ENCODE measurements at regions not wholly inside any gene's neighbourhood (a gene's known extent, or its start where the extent isn't known, plus 50 kb on each side); places are given as distances from the start of the nearest gene placed in this dataset.

DNA sequence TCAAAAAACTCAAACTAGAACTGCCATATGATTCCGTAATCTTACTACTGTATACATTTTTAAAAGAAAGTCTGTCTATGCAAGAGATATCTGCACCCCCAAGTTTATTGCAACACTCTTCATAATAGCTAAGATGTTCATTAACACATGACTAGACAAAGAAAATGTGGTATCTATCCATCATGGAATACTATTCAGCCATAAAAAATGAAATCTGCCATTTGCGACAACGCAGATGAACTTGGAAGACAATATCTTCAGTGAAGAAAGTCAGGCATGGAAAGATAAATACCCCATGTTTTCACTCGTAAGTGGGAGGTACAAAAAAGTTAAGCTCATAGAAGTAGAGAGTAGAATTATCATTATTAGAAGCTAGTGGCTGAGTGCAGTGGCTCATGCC is 87.3 kb upstream of the DHRSX start:
- H3K4me1 Mint-ChIP-seq (ENCODE audit: low read depth), result peaks cover 10% of the 10 kb centered on the region
- H3K27ac Mint-ChIP-seq, result no peak overlapping the region
- no peaks in the 10 kb centered on the region for H3K36me3 Mint-ChIP-seq
- H3K4me3 Mint-ChIP-seq, result no peak overlapping the region
- H3K27me3 Mint-ChIP-seq, result peaks cover 6% of the 10 kb centered on the region
- H3K9me3 Mint-ChIP-seq (ENCODE audit: low read depth), result no peaks in the 10 kb centered on the region

DNA sequence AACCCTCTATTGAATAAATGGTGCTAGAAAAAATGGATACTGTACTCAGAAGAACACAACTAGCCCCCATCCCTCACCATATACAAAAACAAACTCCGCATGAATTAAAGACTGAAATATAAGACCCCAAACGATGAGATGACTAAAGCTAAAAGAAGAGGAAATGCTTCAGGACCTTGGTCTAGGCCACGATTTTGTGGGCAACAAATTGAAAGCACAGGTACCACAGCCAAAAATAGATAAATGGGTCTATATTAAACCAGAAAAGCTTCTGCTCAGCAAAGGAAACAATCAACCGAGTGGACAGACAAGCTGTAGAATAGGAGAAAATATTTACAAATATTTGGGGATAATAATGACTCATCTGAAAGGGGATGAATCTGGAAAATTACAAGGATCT is 86.4 kb upstream of the DHRSX start:
- Mint-ChIP-seq H3K27me3 (peaks cover 14% of the 10 kb centered on the region), H3K27ac (no peak overlapping the region), H3K4me3 (no peak overlapping the region), H3K9me3 (ENCODE audit: low read depth) (no peaks in the 10 kb centered on the region), H3K36me3 (no peaks in the 10 kb centered on the region), H3K4me1 (ENCODE audit: low read depth) (peaks cover 10% of the 10 kb centered on the region)

DNA sequence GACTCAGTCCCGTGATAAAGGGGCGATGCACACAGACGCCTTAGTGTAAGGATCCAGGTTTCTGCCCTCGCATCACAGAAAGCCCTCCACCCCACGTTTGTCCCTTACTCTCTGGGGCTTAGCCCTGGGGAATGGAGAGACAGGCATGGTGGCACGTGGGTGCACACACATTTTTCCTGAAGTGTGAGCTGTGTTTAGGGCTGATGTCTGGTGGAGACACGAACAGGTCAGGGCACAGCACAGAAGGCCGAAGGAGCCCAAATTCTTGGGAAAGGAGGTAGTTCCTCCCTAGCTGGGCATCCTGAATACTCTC is 84.3 kb upstream of the DHRSX start:
- Mint-ChIP-seq H3K4me3 (peak overlapping the region; percentile 85), H3K27ac (no peak overlapping the region), H3K27me3 (peaks cover 22% of the 10 kb centered on the region), H3K36me3 (no peaks in the 10 kb centered on the region), H3K4me1 (ENCODE audit: low read depth) (peaks cover 10% of the 10 kb centered on the region), H3K9me3 (ENCODE audit: low read depth) (no peaks in the 10 kb centered on the region)

- Mint-ChIP-seq H3K36me3 (no peaks in the 10 kb centered on the region), H3K27ac (no peak overlapping the region), H3K4me1 (ENCODE audit: low read depth) (peaks cover 10% of the 10 kb centered on the region), H3K4me3 (peak overlapping the region; percentile 85), H3K27me3 (peaks cover 23% of the 10 kb centered on the region), H3K9me3 (ENCODE audit: low read depth) (no peaks in the 10 kb centered on the region)
Observed at GRCh38 chrX:2584251-2585157, 83.7 kb upstream of the DHRSX start.

- no peaks in the 10 kb centered on the region for H3K9me3 Mint-ChIP-seq (ENCODE audit: low read depth)
- H3K4me3 Mint-ChIP-seq, result peak overlapping the region; percentile 44
- no peak overlapping the region for H3K27ac Mint-ChIP-seq
- peaks cover 12% of the 10 kb centered on the region for H3K4me1 Mint-ChIP-seq (ENCODE audit: low read depth)
- H3K27me3 Mint-ChIP-seq, result peaks cover 29% of the 10 kb centered on the region
- no peaks in the 10 kb centered on the region for H3K36me3 Mint-ChIP-seq
Observed at GRCh38 chrX:2583194-2584162, 82.7 kb upstream of the DHRSX start.

DNA sequence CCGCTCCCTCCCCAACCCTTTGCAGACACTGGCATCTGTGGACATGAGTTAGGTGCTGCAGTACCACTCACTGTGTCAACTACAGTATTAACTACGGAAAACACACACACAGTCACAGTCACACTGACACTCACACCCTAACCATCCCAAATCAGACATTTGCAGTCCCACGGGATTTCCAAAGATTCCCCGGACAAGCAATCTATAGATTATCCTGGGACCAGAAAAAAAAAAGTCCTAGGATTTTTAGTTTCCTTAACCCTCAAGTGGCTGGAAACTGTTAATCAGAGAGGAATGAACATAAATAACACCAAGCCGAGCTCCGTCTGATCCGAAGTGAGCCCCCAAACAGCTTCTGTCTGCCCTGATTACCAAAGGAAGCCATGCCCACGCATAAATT is 81.9 kb upstream of the DHRSX start:
- peak overlapping the region; percentile 12 for H3K4me3 Mint-ChIP-seq
- H3K36me3 Mint-ChIP-seq, result no peaks in the 10 kb centered on the region
- peaks cover 33% of the 10 kb centered on the region for H3K27me3 Mint-ChIP-seq
- H3K4me1 Mint-ChIP-seq (ENCODE audit: low read depth), result peaks cover 12% of the 10 kb centered on the region
- H3K9me3 Mint-ChIP-seq (ENCODE audit: low read depth), result no peaks in the 10 kb centered on the region
- H3K27ac Mint-ChIP-seq, result no peak overlapping the region

- H3K36me3 Mint-ChIP-seq, result peaks cover 2% of the 10 kb centered on the region
- no peaks in the 10 kb centered on the region for H3K9me3 Mint-ChIP-seq (ENCODE audit: low read depth)
- peaks cover 33% of the 10 kb centered on the region for H3K27me3 Mint-ChIP-seq
- H3K4me3 Mint-ChIP-seq, result no peak overlapping the region
- H3K4me1 Mint-ChIP-seq (ENCODE audit: low read depth), result peaks cover 12% of the 10 kb centered on the region
- no peak overlapping the region for H3K27ac Mint-ChIP-seq
Observed at GRCh38 chrX:2581296-2581695, 80.5 kb upstream of the DHRSX start.

DNA sequence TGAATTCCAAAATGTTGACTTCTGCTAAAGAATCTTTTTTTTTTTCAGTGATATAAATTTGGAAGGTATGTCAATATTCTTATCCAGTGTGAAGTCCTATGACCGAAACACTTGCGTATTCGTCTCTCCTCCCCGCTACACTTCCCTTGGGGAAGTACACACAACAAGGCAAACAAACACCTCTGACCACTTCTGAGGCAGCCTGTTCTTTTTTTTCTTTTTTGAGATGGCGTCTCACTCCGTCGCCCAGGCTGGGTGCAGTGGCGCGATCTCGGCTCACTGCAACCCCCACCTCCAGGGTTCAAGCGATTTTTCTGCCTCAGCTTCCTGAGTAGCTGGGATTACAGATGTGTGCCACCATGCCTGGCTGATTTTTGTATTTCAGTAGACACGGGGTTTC is 78.1 kb upstream of the DHRSX start:
- no peaks in the 10 kb centered on the region for H3K9me3 Mint-ChIP-seq (ENCODE audit: low read depth)
- H3K36me3 Mint-ChIP-seq, result peaks cover 2% of the 10 kb centered on the region
- peaks cover 8% of the 10 kb centered on the region for H3K4me1 Mint-ChIP-seq (ENCODE audit: low read depth)
- peaks cover 29% of the 10 kb centered on the region for H3K27me3 Mint-ChIP-seq
- H3K27ac Mint-ChIP-seq, result no peak overlapping the region
- H3K4me3 Mint-ChIP-seq, result no peak overlapping the region

DNA sequence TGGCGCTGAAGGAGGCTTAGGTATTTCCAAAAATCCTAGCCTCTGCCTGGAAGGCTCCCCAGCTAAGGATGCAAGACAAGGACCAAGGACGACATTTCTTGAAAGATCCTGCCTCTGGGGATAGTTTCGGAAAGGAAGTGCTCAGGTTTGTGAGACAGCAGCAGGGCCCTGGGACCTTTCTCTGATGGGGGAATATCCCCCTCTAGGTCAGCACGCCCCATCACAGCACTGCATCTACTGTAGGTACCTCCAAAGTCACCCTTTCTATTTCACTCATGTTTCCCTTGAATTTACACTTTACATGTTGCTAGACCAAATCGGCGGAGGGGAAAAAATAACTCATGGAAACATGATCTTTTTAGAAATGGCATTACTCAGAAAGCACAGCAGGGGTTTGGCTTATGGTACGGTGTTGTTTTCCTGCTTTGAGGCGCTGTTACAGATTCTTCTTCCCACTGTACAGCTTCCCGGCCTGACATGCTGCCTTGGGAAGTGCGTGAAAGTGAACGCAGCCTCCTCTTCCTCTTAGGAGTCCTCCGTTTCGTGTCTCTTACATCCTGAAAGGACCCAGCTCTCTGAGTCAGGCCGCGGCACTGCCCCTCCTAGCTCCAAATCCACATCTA is 77.2 kb upstream of the DHRSX start:
- peaks cover 26% of the 10 kb centered on the region for H3K27me3 Mint-ChIP-seq
- no peak overlapping the region for H3K4me3 Mint-ChIP-seq
- no peaks in the 10 kb centered on the region for H3K9me3 Mint-ChIP-seq (ENCODE audit: low read depth)
- H3K27ac Mint-ChIP-seq, result no peak overlapping the region
- H3K36me3 Mint-ChIP-seq, result peaks cover 2% of the 10 kb centered on the region
- peaks cover 6% of the 10 kb centered on the region for H3K4me1 Mint-ChIP-seq (ENCODE audit: low read depth)

DNA sequence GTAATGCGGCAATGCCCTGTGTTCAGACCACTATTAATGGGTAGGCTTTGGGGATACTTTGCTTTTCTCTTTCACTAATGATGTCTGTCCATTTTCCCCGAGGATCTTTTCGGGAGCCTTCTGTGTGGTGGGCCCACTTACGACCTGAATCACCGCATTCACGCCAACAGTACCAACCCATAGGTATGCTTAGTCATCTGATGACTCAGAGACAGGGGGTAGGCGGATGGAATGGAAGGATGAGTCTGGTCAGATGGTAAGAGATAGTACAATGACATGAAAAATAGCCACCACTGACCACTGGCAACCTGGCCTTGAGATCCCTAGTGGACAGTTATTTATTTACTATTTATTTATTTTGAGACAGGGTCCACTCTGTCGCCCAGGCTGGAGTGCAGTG is 76.0 kb upstream of the DHRSX start:
- Mint-ChIP-seq H3K4me3 (no peak overlapping the region), H3K9me3 (ENCODE audit: low read depth) (no peaks in the 10 kb centered on the region), H3K36me3 (peaks cover 2% of the 10 kb centered on the region), H3K27me3 (peaks cover 16% of the 10 kb centered on the region), H3K27ac (no peak overlapping the region), H3K4me1 (ENCODE audit: low read depth) (peaks cover 2% of the 10 kb centered on the region)

- H3K4me1 Mint-ChIP-seq (ENCODE audit: low read depth), result peaks cover 2% of the 10 kb centered on the region
- H3K9me3 Mint-ChIP-seq (ENCODE audit: low read depth), result peaks cover 3% of the 10 kb centered on the region
- H3K27me3 Mint-ChIP-seq, result peaks cover 7% of the 10 kb centered on the region
- peaks cover 6% of the 10 kb centered on the region for H3K36me3 Mint-ChIP-seq
- H3K27ac Mint-ChIP-seq, result no peak overlapping the region
- H3K4me3 Mint-ChIP-seq, result no peak overlapping the region
Observed at GRCh38 chrX:2574271-2574670, 73.5 kb upstream of the DHRSX start.

- no peak overlapping the region for H3K27ac Mint-ChIP-seq
- no peaks in the 10 kb centered on the region for H3K4me1 Mint-ChIP-seq (ENCODE audit: low read depth)
Observed at GRCh38 chrX:2572740-2573139, 72.0 kb upstream of the DHRSX start.

DNA sequence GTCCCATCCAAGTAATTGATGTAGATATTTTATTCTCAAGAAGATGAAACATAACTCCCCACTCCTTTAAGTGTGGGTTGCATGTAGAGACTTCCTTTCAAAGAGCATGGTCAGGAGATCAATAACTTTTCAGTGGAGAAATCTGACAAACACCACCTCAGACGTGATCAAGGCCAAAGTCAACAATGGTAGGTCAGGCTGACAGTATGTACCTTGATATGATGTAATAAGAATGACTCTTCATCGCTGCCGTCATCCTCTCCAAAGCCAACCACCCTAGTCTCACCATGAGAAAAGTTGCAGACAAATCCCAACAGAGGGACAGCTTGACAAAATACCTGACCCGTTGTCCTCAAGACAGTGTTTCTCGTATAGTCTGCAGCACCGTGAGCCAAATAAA is 67.3 kb upstream of the DHRSX start:
- Mint-ChIP-seq H3K27ac (no peak overlapping the region), H3K4me3 (no peak overlapping the region), H3K4me1 (ENCODE audit: low read depth) (no peaks in the 10 kb centered on the region), H3K9me3 (ENCODE audit: low read depth) (peaks cover 3% of the 10 kb centered on the region), H3K36me3 (peaks cover 10% of the 10 kb centered on the region), H3K27me3 (no peaks in the 10 kb centered on the region)

More at GRCh38 chrX:2572740-2573139, 72.0 kb upstream of the DHRSX start:
- peaks cover 6% of the 10 kb centered on the region for H3K36me3 Mint-ChIP-seq
- H3K27me3 Mint-ChIP-seq, result no peaks in the 10 kb centered on the region
- no peak overlapping the region for H3K4me3 Mint-ChIP-seq
- peaks cover 3% of the 10 kb centered on the region for H3K9me3 Mint-ChIP-seq (ENCODE audit: low read depth)

- peaks cover 3% of the 10 kb centered on the region for H3K9me3 Mint-ChIP-seq (ENCODE audit: low read depth)
- H3K4me3 Mint-ChIP-seq, result no peak overlapping the region
- H3K36me3 Mint-ChIP-seq, result peaks cover 10% of the 10 kb centered on the region
- H3K27ac Mint-ChIP-seq, result no peak overlapping the region
- H3K27me3 Mint-ChIP-seq, result no peaks in the 10 kb centered on the region
- no peaks in the 10 kb centered on the region for H3K4me1 Mint-ChIP-seq (ENCODE audit: low read depth)
Observed at GRCh38 chrX:2566055-2566454, 65.3 kb upstream of the DHRSX start.

- peaks cover 3% of the 10 kb centered on the region for H3K36me3 Mint-ChIP-seq
- H3K4me3 Mint-ChIP-seq, result no peak overlapping the region
- no peaks in the 10 kb centered on the region for H3K4me1 Mint-ChIP-seq (ENCODE audit: low read depth)
- H3K27ac Mint-ChIP-seq, result no peak overlapping the region
- H3K27me3 Mint-ChIP-seq, result peaks cover 12% of the 10 kb centered on the region
- no peaks in the 10 kb centered on the region for H3K9me3 Mint-ChIP-seq (ENCODE audit: low read depth)
Observed at GRCh38 chrX:2561456-2561855, 60.7 kb upstream of the DHRSX start.
